Endodermal cell (in vitro differentiated cells): ENCODE measurements at regions not wholly inside any gene's neighbourhood (a gene's known extent, or its start where the extent isn't known, plus 50 kb on each side); places are given as distances from the start of the nearest gene placed in this dataset.
A peak's percentile ranks its signal among the peaks of the same experiment; 100 is the strongest.

Source experiments
- DNase-seq: peaks from one replicate; pipeline ENCODE4 v3.0.0-alpha.2; 2017
- H3K27ac ChIP-seq: 2 replicates; pipeline ENCODE4 v1.5.1; 2013; ENCODE audit warnings: mild to moderate bottlenecking, low read depth, low read length, moderate library complexity
- H3K27me3 ChIP-seq: 2 replicates; pipeline ENCODE4 v1.6.1; 2013; ENCODE audit warnings: mild to moderate bottlenecking, low read length, moderate library complexity; ENCODE audit not compliant: insufficient read depth, control insufficient read depth, poor library complexity, severe bottlenecking
- H3K36me3 ChIP-seq: 2 replicates; pipeline ENCODE4 v1.7.0; 2013; ENCODE audit warnings: mild to moderate bottlenecking, low read length, moderate library complexity; ENCODE audit not compliant: control insufficient read depth, insufficient read depth
- H3K4me1 ChIP-seq: one replicate; pipeline ENCODE4 v1.7.0; 2013; ENCODE audit warnings: low read length; ENCODE audit not compliant: control insufficient read depth, insufficient read depth
- H3K4me3 ChIP-seq: 2 replicates; pipeline ENCODE4 v1.5.1; 2013; ENCODE audit warnings: mild to moderate bottlenecking, low read length, moderate library complexity
- H3K9ac ChIP-seq: 2 replicates; pipeline ENCODE4 v1.6.1; 2013; ENCODE audit warnings: mild to moderate bottlenecking, low read length, moderate library complexity; ENCODE audit not compliant: poor library complexity, severe bottlenecking; ENCODE audit errors: extremely low read depth
- H3K9me3 ChIP-seq: 2 replicates; pipeline ENCODE4 v1.6.1; 2013; ENCODE audit warnings: mild to moderate bottlenecking, low read length, moderate library complexity; ENCODE audit not compliant: control insufficient read depth
- H3K27ac Mint-ChIP-seq: 2 replicates; pipeline ENCODE4 v1.8.0; 2020; ENCODE audit warnings: mixed read lengths
- H3K27me3 Mint-ChIP-seq: 2 replicates; pipeline ENCODE4 v1.8.0; 2021; ENCODE audit warnings: mild to moderate bottlenecking, mixed read lengths; ENCODE audit not compliant: insufficient read depth
- H3K36me3 Mint-ChIP-seq: 2 replicates; pipeline ENCODE4 v1.8.0; 2020; ENCODE audit warnings: low read depth, mixed read lengths
- H3K4me1 Mint-ChIP-seq: 2 replicates; pipeline ENCODE4 v1.8.0; 2020; ENCODE audit warnings: mixed read lengths
- H3K4me3 Mint-ChIP-seq: 2 replicates; pipeline ENCODE4 v1.8.0; 2020; ENCODE audit warnings: mild to moderate bottlenecking, moderate library complexity, mixed read lengths
- H3K9me3 Mint-ChIP-seq: 2 replicates; pipeline ENCODE4 v1.8.0; 2020; ENCODE audit warnings: mild to moderate bottlenecking, mixed read lengths
- WGBS, 2 experiments: methylation state at CpG; one replicate each; pipeline versions ENCODE4 v1.1.5 to v1.1.7; 2013; ENCODE audit warnings: missing lambda C conversion rate in 2 of 2, mixed read lengths in 1 of 2; ENCODE audit not compliant: insufficient coverage in 1 of 2, insufficient read length in 1 of 2; 5-methylcytosine and 5-hydroxymethylcytosine counted together
- TF ChIP-seq, protein P1 (sequence below): fragments of 200-600 bp; sonication (generic); conservative IDR thresholded peaks from 2 replicates; pipeline ENCODE4 v1.5.0; 2021; ENCODE audit warnings: antibody characterized with exemption, mild to moderate bottlenecking

DNA sequence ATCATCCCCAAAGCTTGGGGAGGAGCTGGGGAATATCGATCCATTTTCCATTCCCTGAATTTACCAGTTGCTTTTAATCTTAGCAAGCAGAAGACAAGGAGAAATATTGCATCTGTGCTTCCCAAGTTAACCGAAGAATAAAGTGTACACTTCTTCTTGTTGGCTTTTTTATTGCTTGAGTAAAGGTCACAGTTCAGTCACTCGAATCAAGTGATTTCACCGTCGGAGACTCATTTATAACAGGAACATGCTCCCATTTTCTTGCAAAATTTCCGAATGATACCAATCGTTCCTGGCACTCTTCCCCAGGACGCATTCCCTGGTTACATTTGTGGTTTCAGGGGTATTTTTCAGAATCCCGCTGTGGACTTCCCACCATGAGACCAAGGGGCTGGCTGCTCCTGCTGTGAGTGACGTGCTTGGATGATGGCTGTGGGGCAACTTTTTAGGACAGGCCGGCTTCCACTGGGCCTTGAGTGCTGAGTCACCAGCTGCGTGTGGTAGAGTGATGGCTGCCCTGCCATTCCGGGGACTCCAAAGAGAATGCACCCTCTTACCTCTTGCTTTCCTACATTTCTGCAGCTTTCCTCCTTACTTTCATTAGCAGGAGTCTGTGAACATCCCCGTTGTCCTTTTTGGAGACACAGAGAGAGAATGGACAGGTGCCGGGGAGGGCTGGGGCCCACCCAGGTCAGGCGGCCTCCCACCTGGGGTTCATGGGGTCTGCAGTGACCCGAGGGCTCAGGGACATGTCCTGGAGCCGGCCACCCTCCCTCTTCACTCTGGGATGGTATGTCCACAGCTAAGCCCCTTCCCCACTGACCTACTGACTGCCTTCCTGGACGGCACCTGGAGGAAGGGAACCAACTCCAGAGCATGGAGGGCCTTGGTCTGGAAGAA lies 60.7 kb upstream of the HDAC4 start:
- DNase-seq, result peak; percentile 22
- Histone ChIP-seq H3K36me3 (no peaks in the 10 kb centered on the region), H3K4me3 (no peak overlapping the region), H3K4me1 (no peaks in the 10 kb centered on the region), H3K9ac (no peak overlapping the region), H3K27me3 (no peaks in the 10 kb centered on the region), H3K9me3 (no peaks in the 10 kb centered on the region), H3K27ac (no peak overlapping the region)
- Mint-ChIP-seq H3K4me3 (no peak overlapping the region), H3K4me1 (no peaks in the 10 kb centered on the region), H3K36me3 (no peaks in the 10 kb centered on the region), H3K9me3 (no peaks in the 10 kb centered on the region), H3K27me3 (no peaks in the 10 kb centered on the region), H3K27ac (no peak overlapping the region)
- WGBS, 2 experiments, result 87 to 89% methylated on average over 16 to 19 of the region's 19 CpGs
- TF ChIP-seq, protein P1, sequence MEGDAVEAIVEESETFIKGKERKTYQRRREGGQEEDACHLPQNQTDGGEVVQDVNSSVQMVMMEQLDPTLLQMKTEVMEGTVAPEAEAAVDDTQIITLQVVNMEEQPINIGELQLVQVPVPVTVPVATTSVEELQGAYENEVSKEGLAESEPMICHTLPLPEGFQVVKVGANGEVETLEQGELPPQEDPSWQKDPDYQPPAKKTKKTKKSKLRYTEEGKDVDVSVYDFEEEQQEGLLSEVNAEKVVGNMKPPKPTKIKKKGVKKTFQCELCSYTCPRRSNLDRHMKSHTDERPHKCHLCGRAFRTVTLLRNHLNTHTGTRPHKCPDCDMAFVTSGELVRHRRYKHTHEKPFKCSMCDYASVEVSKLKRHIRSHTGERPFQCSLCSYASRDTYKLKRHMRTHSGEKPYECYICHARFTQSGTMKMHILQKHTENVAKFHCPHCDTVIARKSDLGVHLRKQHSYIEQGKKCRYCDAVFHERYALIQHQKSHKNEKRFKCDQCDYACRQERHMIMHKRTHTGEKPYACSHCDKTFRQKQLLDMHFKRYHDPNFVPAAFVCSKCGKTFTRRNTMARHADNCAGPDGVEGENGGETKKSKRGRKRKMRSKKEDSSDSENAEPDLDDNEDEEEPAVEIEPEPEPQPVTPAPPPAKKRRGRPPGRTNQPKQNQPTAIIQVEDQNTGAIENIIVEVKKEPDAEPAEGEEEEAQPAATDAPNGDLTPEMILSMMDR, result no peak

DNA sequence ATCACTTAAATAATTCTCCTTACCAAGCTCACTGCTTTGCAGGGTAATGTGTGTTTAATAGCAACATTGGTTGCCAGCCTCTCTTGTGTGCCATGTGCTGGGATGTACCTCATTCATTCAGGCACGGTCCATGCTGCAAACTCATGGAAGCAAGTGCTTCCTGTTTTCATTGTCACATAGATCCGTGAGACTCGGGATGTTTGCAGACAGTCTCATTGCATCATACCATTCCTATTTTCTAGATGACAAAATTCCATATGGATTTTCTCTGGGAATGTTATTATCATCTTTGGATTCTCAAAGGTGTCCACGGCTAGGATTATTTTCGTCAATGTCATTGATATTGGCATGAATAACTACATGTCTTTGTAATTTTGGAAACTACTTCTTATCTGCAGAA lies 60.0 kb upstream of the HDAC4 start:
- Histone ChIP-seq H3K9ac (no peak overlapping the region), H3K4me3 (no peak overlapping the region), H3K27ac (no peak overlapping the region), H3K9me3 (no peaks in the 10 kb centered on the region), H3K4me1 (no peaks in the 10 kb centered on the region), H3K27me3 (no peaks in the 10 kb centered on the region), H3K36me3 (no peaks in the 10 kb centered on the region)
- WGBS, 2 experiments, result 92 to 98% methylated on average over 5 of the region's 5 CpGs
- Mint-ChIP-seq H3K4me1 (no peaks in the 10 kb centered on the region), H3K27me3 (no peaks in the 10 kb centered on the region), H3K27ac (no peak overlapping the region), H3K4me3 (no peak overlapping the region), H3K9me3 (peaks cover 4% of the 10 kb centered on the region), H3K36me3 (no peaks in the 10 kb centered on the region)
- TF ChIP-seq, protein P1, result no peak
- peak; percentile 6 for DNase-seq

DNA sequence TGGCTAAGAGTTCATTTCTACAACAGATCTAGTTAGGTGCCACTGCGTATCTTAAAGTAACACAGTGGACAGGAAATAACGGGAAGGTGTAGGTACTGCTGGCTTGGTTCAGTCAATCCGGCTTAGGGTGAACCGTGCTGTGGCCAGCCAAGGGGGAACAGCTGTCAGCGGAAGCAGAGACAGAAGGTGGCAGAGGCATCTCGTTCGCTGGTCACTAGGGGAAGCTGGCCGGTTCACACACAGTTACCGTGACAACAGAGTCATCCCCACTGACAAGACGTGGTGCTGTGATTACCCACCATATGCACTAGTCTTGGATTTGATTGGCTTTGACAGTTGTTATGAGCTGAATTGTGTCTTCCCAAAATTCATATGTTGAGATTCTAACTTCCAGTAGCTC lies 58.8 kb upstream of the HDAC4 start:
- no peaks in the 10 kb centered on the region for H3K9me3 ChIP-seq
- H3K36me3 Mint-ChIP-seq, result no peaks in the 10 kb centered on the region
- peak; percentile 29 for DNase-seq
- no peak overlapping the region for H3K4me3 ChIP-seq
- peaks cover 13% of the 10 kb centered on the region for H3K9me3 Mint-ChIP-seq
- H3K4me3 Mint-ChIP-seq, result no peak overlapping the region
- no peak overlapping the region for H3K27ac Mint-ChIP-seq
- WGBS, 2 experiments, result 93 to 94% methylated on average over 9 to 10 of the region's 10 CpGs
- H3K4me1 Mint-ChIP-seq, result no peaks in the 10 kb centered on the region
- TF ChIP-seq, protein P1, result no peak
- no peaks in the 10 kb centered on the region for H3K27me3 Mint-ChIP-seq
- no peak overlapping the region for H3K9ac ChIP-seq
- no peak overlapping the region for H3K27ac ChIP-seq
- no peaks in the 10 kb centered on the region for H3K36me3 ChIP-seq
- no peaks in the 10 kb centered on the region for H3K4me1 ChIP-seq
- no peaks in the 10 kb centered on the region for H3K27me3 ChIP-seq
